ENCODE measurements at regions not wholly inside any gene's neighbourhood (a gene's known extent, or its start where the extent isn't known, plus 50 kb on each side); places are given as distances from the start of the nearest gene placed in this dataset.

GRCh38 chrX:10749113-10749512 lies 128.7 kb upstream of the MID1 start:
- no peak for DNase-seq

- DNase-seq = no peak
These were observed 130.2 kb upstream of the MID1 start for GRCh38 chrX:10750581-10750980.

- DNase-seq = no peak
These were observed 132.7 kb upstream of the MID1 start for GRCh38 chrX:10753116-10753515.

GRCh38 chrX:10754445-10754844 lies 134.1 kb upstream of the MID1 start:
- DNase-seq = no peak

GRCh38 chrX:10755439-10756334 lies 135.3 kb upstream of the MID1 start:
- no peak for DNase-seq

- DNase-seq = no peak
These were observed 136.1 kb upstream of the MID1 start for GRCh38 chrX:10756441-10756840.

GRCh38 chrX:10759141-10759799 lies 138.9 kb upstream of the MID1 start:
- no peak for DNase-seq

GRCh38 chrX:10761447-10761846 lies 141.1 kb upstream of the MID1 start:
- no peak for DNase-seq

- no peak for DNase-seq
These were observed 148.8 kb upstream of the MID1 start for GRCh38 chrX:10769195-10769594.

GRCh38 chrX:10769696-10770619 lies 149.6 kb upstream of the MID1 start:
- DNase-seq = no peak

- no peak for DNase-seq
These were observed 152.9 kb upstream of the MID1 start for GRCh38 chrX:10773318-10773717.

GRCh38 chrX:10781847-10782530 lies 161.6 kb upstream of the MID1 start:
- no peak for DNase-seq

GRCh38 chrX:10783451-10783995 lies 163.1 kb upstream of the MID1 start:
- no peak for DNase-seq

- DNase-seq = no peak
These were observed 166.9 kb upstream of the MID1 start for GRCh38 chrX:10787264-10787663.

- DNase-seq = no peak
These were observed 173.8 kb upstream of the MID1 start for GRCh38 chrX:10794203-10794630.

GRCh38 chrX:10795721-10796120 lies 175.3 kb upstream of the MID1 start:
- no peak for DNase-seq

GRCh38 chrX:10797466-10797865 lies 177.1 kb upstream of the MID1 start:
- DNase-seq = no peak

GRCh38 chrX:10798041-10798440 lies 177.7 kb upstream of the MID1 start:
- DNase-seq = no peak

GRCh38 chrX:10800796-10801195 lies 180.4 kb upstream of the MID1 start:
- no peak for DNase-seq

- no peak for DNase-seq
These were observed 190.7 kb upstream of the MID1 start for GRCh38 chrX:10811111-10811510.

GRCh38 chrX:10813761-10814160 lies 193.4 kb upstream of the MID1 start:
- DNase-seq = no peak

- no peak for DNase-seq
These were observed 198.3 kb upstream of the MID1 start for GRCh38 chrX:10818651-10819050.

All from stimulated activated CD4-positive, alpha-beta T cell treated with anti-CD3 and anti-CD28 coated beads, Interleukin-2, amount 100 ng/mL, for 48 hours (primary cell).